ENCODE measurements at regions not wholly inside any gene's neighbourhood (a gene's known extent, or its start where the extent isn't known, plus 50 kb on each side); places are given as distances from the start of the nearest gene placed in this dataset.
"Not testable (repeated sequence)": the region's sequence is repeated elsewhere in the genome, so short reads cannot be mapped to it uniquely, and the experiment has no call there.

GRCh38 chr12:34127379-34127778, 105.1 kb downstream of the ALG10 start:
- H3K9me3 ChIP-seq (ENCODE audit: low read length); H3K4me2 ChIP-seq (ENCODE audit: low read depth, low read length); H3K79me2 ChIP-seq (ENCODE audit: insufficient read depth, low read length); H3K36me3 ChIP-seq (replicated peaks in 1 of 2; ENCODE audit: control insufficient read depth in 1 of 2, insufficient read depth in 2 of 2, low read length in 2 of 2); FAIRE-seq; H3K4me1 ChIP-seq (ENCODE audit: insufficient read depth, low read length); ATAC-seq; POLR2A ChIA-PET; H3K4me3 ChIP-seq (replicated peaks in 1 of 3; ENCODE audit: insufficient read depth in 1 of 3, low read depth in 2 of 3, low read length in 3 of 3); DNase-seq (ENCODE audit: low spot score); intact Hi-C loops (cut with micrococcal nuclease; ENCODE audit: unreplicated experiment); H3K27me3 ChIP-seq (ENCODE audit: control insufficient read depth in 1 of 2, insufficient read depth in 2 of 2, low read length in 2 of 2); H4K20me1 ChIP-seq (ENCODE audit: insufficient read depth, low read length); H3K9ac ChIP-seq (ENCODE audit: insufficient read depth, low read depth, low read length); CTCF ChIA-PET (ENCODE audit: low intra/inter-chr PET ratio, low total read pairs); H2AFZ ChIP-seq (ENCODE audit: low read length); BruUV-seq (replicated peaks); H3K27ac ChIP-seq (ENCODE audit: extremely low read length, insufficient read depth, low read length): not testable (repeated sequence)
- in situ Hi-C loops (cut with HindIII; ENCODE audit: extremely low pct_ligation_motif_present, low pct_unique_long_range_greater_than_20kb), result loop anchor here (10.0 kb wide), 1 partner anchor 497 kb away; no protein-coding TSS in a partner anchor
- 0% methylated on average over 2 of the region's 2 CpGs for WGBS (ENCODE audit: low lambda C conversion rate)

- in situ Hi-C loops (cut with HindIII; ENCODE audit: extremely low pct_ligation_motif_present, low pct_unique_long_range_greater_than_20kb), result no loop called here
- no peaks in the 10 kb centered on the region for H3K9me3 ChIP-seq (ENCODE audit: low read length)
- H3K4me2 ChIP-seq (ENCODE audit: low read depth, low read length), result no peak overlapping the region
- no peak for TF ChIP-seq PBX3 (CRISPR knock-in tag; IDR thresholded peaks at IDR 0.05; ENCODE audit: borderline replicate concordance)
- no peak for TF ChIP-seq ZNF512B (CRISPR knock-in tag; IDR thresholded peaks at IDR 0.05; ENCODE audit: borderline replicate concordance)
- H3K27ac ChIP-seq (ENCODE audit: extremely low read length, insufficient read depth, low read length), result no peak overlapping the region
- H3K4me3 ChIP-seq (replicated peaks in 1 of 3; ENCODE audit: insufficient read depth in 1 of 3, low read depth in 2 of 3, low read length in 3 of 3), result no peak overlapping the region
- intact Hi-C loops (cut with micrococcal nuclease; ENCODE audit: unreplicated experiment), result no loop called here
- no peaks in the 10 kb centered on the region for H3K36me3 ChIP-seq (replicated peaks in 1 of 2; ENCODE audit: control insufficient read depth in 1 of 2, insufficient read depth in 2 of 2, low read length in 2 of 2)
- DNase-seq (ENCODE audit: low spot score), result no peak
- ChIA-PET POLR2A (no interaction called here), CTCF (ENCODE audit: low intra/inter-chr PET ratio, low total read pairs) (no interaction called here)
- no peaks in the 10 kb centered on the region for H3K4me1 ChIP-seq (ENCODE audit: insufficient read depth, low read length)
- ATAC-seq, result no peak
- H2AFZ ChIP-seq (ENCODE audit: low read length), result no peak overlapping the region
- no peak overlapping the region for H3K9ac ChIP-seq (ENCODE audit: insufficient read depth, low read depth, low read length)
- no peaks in the 10 kb centered on the region for H4K20me1 ChIP-seq (ENCODE audit: insufficient read depth, low read length)
- 28% methylated on average over 9 of the region's 11 CpGs for WGBS (ENCODE audit: low lambda C conversion rate)
- no TSS peak for BruUV-seq (replicated peaks)
- no peaks in the 10 kb centered on the region for H3K27me3 ChIP-seq (ENCODE audit: control insufficient read depth in 1 of 2, insufficient read depth in 2 of 2, low read length in 2 of 2)
- no peaks in the 10 kb centered on the region for H3K79me2 ChIP-seq (ENCODE audit: insufficient read depth, low read length)
- no peak for FAIRE-seq
These were observed 120.1 kb downstream of the ALG10 start for GRCh38 chr12:34142430-34142829.

Data from HepG2 (cell line).